ENCODE measurements at regions not wholly inside any gene's neighbourhood (a gene's known extent, or its start where the extent isn't known, plus 50 kb on each side); places are given as distances from the start of the nearest gene placed in this dataset.

GRCh38 chr2:128552141-128552805, 233.6 kb upstream of the HS6ST1 start:
- no peak overlapping the region for H3K4me2 ChIP-seq (ENCODE audit: low read depth, low read length)
- POLR2A ChIA-PET = no interaction called here
- in situ Hi-C loops (cut with HindIII; ENCODE audit: extremely low pct_ligation_motif_present, low pct_unique_long_range_greater_than_20kb) = no loop called here
- H3K9ac ChIP-seq (ENCODE audit: insufficient read depth, low read depth, low read length) = no peak overlapping the region
- peaks cover 0 to 58% of the 10 kb centered on the region in 2 experiments; a peak in 3 of 5 replicates for H3K27me3 ChIP-seq (ENCODE audit: control insufficient read depth in 1 of 2, insufficient read depth in 2 of 2, low read length in 2 of 2)
- CTCF ChIA-PET (ENCODE audit: low intra/inter-chr PET ratio, low total read pairs) = no interaction called here
- H3K79me2 ChIP-seq (ENCODE audit: insufficient read depth, low read length) = no peaks in the 10 kb centered on the region
- ATAC-seq = peak; percentile 14; the same call in 2 of the 3 replicates
- H3K4me3 ChIP-seq (replicated peaks in 1 of 3; ENCODE audit: insufficient read depth in 1 of 3, low read depth in 2 of 3, low read length in 3 of 3) = no peak overlapping the region
- no peaks in the 10 kb centered on the region for H3K36me3 ChIP-seq (replicated peaks in 1 of 2; ENCODE audit: control insufficient read depth in 1 of 2, insufficient read depth in 2 of 2, low read length in 2 of 2)
- no peaks in the 10 kb centered on the region for H4K20me1 ChIP-seq (ENCODE audit: insufficient read depth, low read length)
- H2AFZ ChIP-seq (ENCODE audit: low read length) = no peak overlapping the region
- H3K4me1 ChIP-seq (ENCODE audit: insufficient read depth, low read length) = no peaks in the 10 kb centered on the region; the same call in 1 of the 2 replicates
- no peak for DNase-seq (ENCODE audit: low spot score)
- H3K9me3 ChIP-seq (ENCODE audit: low read length) = no peaks in the 10 kb centered on the region
- 8% methylated on average over 8 of the region's 8 CpGs for WGBS (ENCODE audit: low lambda C conversion rate)
- intact Hi-C loops (cut with micrococcal nuclease; ENCODE audit: unreplicated experiment) = no loop called here
- H3K27ac ChIP-seq (ENCODE audit: extremely low read length, insufficient read depth, low read length) = no peak overlapping the region
- FAIRE-seq = no peak
- BruUV-seq (replicated peaks) = no TSS peak
- no peak for TF ChIP-seq ZNF33B (CRISPR knock-in tag; IDR thresholded peaks at IDR 0.05)
- TF ChIP-seq ZNF251 (CRISPR knock-in tag; IDR thresholded peaks at IDR 0.05) = no peak
- TF ChIP-seq BHLHE40 (IDR thresholded peaks at IDR 0.05; ENCODE audit: low read length) = peak; percentile 66
- TF ChIP-seq PRMT3 (CRISPR knock-in tag; IDR thresholded peaks at IDR 0.05; ENCODE audit: borderline replicate concordance, low read depth) = no peak
- peak; percentile 27; the same call in 1 of the 2 replicates for TF ChIP-seq MNT (IDR thresholded peaks at IDR 0.05)
- no peak for TF ChIP-seq POLR2AphosphoS2 (IDR thresholded peaks at IDR 0.05; ENCODE audit: low read depth, low read length)
- no peak for TF ChIP-seq ZNF770 (CRISPR knock-in tag; IDR thresholded peaks at IDR 0.05)
- TF ChIP-seq RBAK (CRISPR knock-in tag; IDR thresholded peaks at IDR 0.05) = no peak
- TF ChIP-seq SP140L (CRISPR knock-in tag; IDR thresholded peaks at IDR 0.05; ENCODE audit: borderline replicate concordance) = no peak
- no peak for TF ChIP-seq ZNF354B (CRISPR knock-in tag; IDR thresholded peaks at IDR 0.05)
- TF ChIP-seq NFKB2 (CRISPR knock-in tag; IDR thresholded peaks at IDR 0.05; ENCODE audit: borderline replicate concordance) = no peak
- TF ChIP-seq ZNF367 (CRISPR knock-in tag; IDR thresholded peaks at IDR 0.05; ENCODE audit: borderline replicate concordance) = no peak
- no peak for TF ChIP-seq ZSCAN5A (CRISPR knock-in tag; IDR thresholded peaks at IDR 0.05; ENCODE audit: borderline replicate concordance)
- no peak for TF ChIP-seq ZNF546 (CRISPR knock-in tag; conservative IDR thresholded peaks at IDR 0.05)
- no peak for TF ChIP-seq FOXA3 (CRISPR knock-in tag; IDR thresholded peaks at IDR 0.05)
- no peak for TF ChIP-seq UBTF (CRISPR knock-in tag; IDR thresholded peaks at IDR 0.05)
